Testis (tissue), 2 donors: ENCODE measurements at regions not wholly inside any gene's neighbourhood (a gene's known extent, or its start where the extent isn't known, plus 50 kb on each side); places are given as distances from the start of the nearest gene placed in this dataset.

Source experiments
- CTCF ChIP-seq, 3 experiments: fragments of 450-650 bp in 2 of 3; fragments of 200-600 bp in 1 of 3; sonication (generic) in 1 of 3; IDR thresholded peaks; one replicate each; pipeline ENCODE4 v1.5.1; 2016 to 2019; ENCODE audit warnings: antibody characterized with exemption in 3 of 3, mild to moderate bottlenecking in 2 of 3, moderate library complexity in 1 of 3
- POLR2A ChIP-seq: fragments of 450-650 bp; IDR thresholded peaks from one replicate; pipeline ENCODE4 v1.6.1; 2017; ENCODE audit warnings: antibody characterized with exemption, mild to moderate bottlenecking, moderate library complexity

- TF ChIP-seq CTCF (IDR thresholded peaks at IDR 0.05) (no peak), POLR2A (no peak)
Measured at GRCh38 chr3:104088738-104089137, 1278.0 kb upstream of the ALCAM start.
